ENCODE measurements at regions not wholly inside any gene's neighbourhood (a gene's known extent, or its start where the extent isn't known, plus 50 kb on each side); places are given as distances from the start of the nearest gene placed in this dataset.

- DNase-seq (ENCODE audit: low read depth in 2 of 2, low spot score in 1 of 2) = no peak
Observed at GRCh38 chr5:68476854-68477253, 261.3 kb downstream of the PIK3R1 start.

- DNase-seq (ENCODE audit: low read depth in 2 of 2, low spot score in 1 of 2) = no peak
Observed at GRCh38 chr5:68478301-68479095, 262.9 kb downstream of the PIK3R1 start.

GRCh38 chr5:68479524-68479923, 264.0 kb downstream of the PIK3R1 start:
- DNase-seq (ENCODE audit: low read depth in 2 of 2, low spot score in 1 of 2) = no peak

GRCh38 chr5:68480335-68480940, 264.9 kb downstream of the PIK3R1 start:
- no peak for DNase-seq (ENCODE audit: low read depth in 2 of 2, low spot score in 1 of 2)

DNA sequence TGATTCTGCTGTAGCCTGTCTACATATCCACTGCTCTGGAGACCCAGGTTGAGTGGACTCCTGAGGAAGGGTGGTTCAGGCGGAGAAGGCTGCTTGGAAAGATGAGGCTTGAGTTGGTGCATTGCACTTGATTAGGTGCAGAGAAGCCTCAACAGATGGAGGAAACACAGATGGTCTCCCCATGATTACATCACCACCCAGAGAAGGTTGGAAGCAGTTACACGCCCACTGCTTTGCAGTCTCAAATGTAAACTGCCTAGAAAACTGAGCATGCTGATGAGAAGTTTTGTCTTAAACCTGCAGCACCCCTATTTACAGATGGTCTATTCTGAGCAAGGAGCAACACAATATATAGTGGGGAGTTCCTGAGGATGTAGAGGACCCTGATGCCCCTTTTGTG, 266.6 kb downstream of the PIK3R1 start:
- no peak for DNase-seq (ENCODE audit: low read depth in 2 of 2, low spot score in 1 of 2)

DNA sequence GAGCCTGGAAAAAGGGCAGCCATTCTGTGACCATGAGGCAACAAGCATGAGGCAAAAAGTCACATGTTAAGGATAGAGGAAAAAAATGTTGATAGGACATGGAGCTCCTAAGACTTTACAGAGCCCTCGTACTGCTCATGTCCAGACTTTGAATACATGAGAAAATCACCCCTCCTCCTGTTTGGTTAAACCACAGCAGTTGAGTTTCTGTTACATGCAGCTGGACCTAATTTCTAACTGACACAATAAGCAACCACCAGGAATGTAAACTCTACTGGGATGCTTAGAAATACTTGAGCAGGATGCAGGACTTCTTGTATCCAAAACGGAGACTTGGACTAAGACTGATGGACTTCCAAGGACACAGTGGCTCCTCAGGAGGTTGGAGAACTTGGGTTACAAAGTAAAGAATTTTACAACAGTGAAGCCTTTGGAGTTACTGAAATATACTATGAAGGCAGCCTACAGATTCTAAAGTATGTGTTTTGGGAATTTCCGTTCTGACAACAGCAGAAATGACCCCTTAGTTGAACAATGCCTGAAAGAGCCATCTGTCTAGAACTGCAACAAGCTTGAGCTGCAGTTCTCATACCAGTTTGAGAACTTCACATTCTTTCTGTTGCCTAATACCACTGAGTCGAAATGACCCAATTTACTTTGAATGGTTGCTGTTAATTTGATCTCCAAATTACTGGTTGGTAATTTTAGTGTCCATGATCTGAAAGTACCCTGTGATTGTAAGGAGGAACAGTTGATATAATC, 268.9 kb downstream of the PIK3R1 start:
- no peak for DNase-seq (ENCODE audit: low read depth in 2 of 2, low spot score in 1 of 2)

GRCh38 chr5:68489556-68489955, 274.0 kb downstream of the PIK3R1 start:
- DNase-seq (ENCODE audit: low read depth in 2 of 2, low spot score in 1 of 2) = no peak

DNA sequence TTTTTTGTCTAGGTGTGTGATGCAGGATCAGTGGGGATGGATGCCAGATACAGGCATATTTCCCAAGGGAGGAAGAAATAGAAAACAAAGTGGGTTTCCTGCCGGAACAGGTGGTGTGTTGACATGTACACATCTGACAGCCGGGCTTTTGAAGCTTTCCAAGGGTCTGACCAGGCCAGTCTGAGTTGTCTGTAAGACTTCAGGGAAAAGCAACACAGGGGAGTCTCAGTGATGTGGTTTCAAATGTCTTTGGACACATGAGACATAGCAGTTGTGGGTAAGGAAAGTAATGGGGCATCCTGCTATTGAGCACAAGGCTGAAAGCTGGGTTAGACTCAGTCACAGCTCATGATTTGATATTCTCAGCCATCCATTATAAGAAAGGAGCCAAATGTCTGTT, 274.9 kb downstream of the PIK3R1 start:
- DNase-seq (ENCODE audit: low read depth in 2 of 2, low spot score in 1 of 2) = no peak

DNA sequence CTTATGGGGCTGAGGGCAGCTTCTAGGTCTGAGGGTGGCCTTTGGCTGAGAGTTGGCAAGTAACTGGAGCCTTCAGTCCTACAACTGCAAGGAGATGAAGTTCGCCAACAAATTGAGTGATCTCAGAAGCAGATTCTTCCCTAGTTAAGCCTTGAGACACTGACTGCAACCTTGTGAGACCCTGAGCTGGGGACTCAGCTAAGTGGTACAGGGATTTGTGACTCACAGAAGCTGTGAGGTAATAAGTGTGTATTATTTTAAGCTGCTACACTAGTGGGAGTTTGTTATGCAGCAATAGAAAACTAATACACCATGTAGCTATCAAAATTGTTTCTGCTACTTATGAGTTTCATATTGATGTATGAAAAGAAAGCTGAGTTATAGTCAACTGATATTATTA, 279.2 kb downstream of the PIK3R1 start:
- no peak for DNase-seq (ENCODE audit: low read depth in 2 of 2, low spot score in 1 of 2)

DNA sequence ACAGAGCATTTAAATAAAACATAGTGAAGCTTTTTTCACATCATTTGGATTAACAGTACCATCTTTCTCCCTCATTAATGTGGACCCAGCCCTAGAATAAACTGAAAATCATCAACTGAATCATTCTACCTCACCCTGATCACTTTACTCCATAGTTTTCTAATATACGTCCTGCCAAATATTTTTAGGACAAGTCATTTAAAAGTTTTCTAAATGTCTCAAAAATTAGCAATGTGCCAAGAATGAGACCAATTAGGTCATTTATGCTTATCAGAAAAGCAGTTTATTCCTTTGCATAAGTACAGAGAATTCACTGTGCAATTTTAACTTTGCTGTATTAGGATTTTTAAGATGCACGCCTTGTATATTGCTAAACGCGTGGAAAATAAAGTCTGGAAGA, 284.4 kb downstream of the PIK3R1 start:
- DNase-seq (ENCODE audit: low read depth in 2 of 2, low spot score in 1 of 2) = no peak

DNA sequence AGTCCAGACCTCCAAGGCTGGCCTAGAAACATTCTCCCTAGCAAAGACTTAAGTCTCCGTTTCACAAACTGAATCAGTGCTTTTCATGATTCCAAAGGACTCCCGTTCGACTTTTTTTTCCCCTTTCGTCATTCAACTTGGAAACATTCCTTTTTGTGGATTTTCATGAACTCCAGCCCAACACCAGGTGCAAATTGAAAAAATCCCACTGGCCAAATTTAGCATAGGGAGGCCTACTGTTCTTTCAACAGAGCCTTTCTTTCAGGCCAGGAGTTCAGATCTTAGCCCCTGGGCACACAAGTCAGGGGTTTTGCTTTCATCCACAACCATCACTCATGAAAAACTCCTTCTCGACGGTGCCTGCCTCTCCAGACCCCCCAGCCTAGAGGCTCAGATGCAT, 285.3 kb downstream of the PIK3R1 start:
- no peak for DNase-seq (ENCODE audit: low read depth in 2 of 2, low spot score in 1 of 2)

DNA sequence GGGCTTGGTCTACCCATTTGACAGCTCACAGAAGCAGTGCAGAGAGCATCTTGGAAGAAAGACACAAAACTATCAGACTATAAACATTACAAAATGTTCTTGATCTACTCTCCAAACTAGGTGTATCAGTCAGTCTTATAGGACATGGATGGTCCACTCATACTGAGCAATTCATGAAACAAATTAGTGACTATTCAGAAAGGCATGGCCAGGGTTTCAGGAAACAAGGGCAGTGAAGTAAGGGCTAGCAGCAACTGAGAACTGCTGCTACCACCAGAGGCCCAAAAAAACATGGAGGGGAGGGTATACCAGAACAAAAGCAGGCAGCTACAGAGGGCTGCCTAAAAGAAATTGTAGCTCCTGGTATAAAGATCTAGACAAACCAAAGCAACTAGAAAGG, 287.0 kb downstream of the PIK3R1 start:
- no peak for DNase-seq (ENCODE audit: low read depth in 2 of 2, low spot score in 1 of 2)

DNA sequence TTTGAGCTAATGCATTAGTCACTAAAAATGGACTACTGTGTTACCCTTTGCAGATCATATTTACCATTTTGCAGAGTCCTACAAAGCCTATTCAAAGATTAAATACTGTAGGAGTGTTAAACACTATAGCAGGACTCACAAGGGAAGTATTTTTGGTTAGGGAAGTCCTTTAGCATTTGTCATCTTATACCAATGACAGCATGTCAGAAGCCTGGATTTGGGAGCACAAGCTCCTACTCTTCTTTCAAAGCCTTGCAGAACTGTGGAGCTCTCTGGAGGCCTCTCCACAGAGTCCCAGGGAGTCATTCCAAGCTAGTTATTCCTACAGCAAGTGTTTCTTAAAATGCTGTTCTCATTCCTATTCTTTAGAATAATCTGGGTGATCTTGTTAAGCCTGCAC, 288.8 kb downstream of the PIK3R1 start:
- no peak for DNase-seq (ENCODE audit: low read depth in 2 of 2, low spot score in 1 of 2)

DNA sequence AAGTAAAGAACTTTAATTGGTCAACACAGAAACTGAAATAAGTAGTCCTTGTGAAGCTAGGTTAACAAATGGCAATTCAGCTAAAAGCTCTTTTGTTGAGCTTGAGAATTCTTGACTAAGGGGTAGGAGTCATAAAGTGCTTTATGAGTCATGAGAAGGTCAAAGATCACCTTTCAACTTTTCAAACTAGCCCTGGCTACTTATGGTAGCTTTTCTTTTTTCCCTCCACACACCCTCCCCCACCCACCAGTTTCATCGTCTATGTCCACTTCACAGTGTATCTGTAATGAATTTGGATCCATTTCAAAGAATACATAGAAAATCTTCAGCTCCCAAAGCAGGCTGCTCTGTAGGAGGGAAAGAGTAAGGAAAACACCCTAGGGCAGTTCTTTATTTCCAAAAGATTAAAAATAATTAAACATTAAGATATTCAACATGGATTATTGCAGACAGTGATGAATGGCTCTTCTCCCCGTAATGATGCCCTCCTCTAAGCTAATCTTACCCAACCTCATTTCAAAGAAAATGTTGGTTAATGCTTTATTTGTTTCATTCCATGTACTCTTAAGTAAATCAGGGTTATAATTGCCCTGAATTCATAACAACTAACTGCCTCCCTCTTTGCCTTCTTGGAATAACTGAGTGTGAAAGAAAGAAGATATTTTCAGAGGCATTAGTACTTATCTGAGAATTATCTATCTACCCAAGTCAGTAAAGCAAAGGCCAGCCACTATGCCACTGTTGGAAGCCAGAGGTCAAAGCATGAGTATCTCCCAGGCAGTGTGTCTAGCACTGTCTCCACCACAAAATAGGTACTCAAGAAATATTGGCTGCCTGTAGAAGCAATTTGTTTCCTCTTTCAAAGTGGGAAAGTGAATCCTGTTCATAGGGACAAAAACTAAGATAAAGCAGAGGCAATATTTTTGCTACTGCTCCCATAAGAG, 290.6 kb downstream of the PIK3R1 start:
- no peak for DNase-seq (ENCODE audit: low read depth in 2 of 2, low spot score in 1 of 2)

GRCh38 chr5:68515514-68515913, 300.0 kb downstream of the PIK3R1 start:
- no peak for DNase-seq (ENCODE audit: low read depth in 2 of 2, low spot score in 1 of 2)

GRCh38 chr5:68518286-68518685, 302.7 kb downstream of the PIK3R1 start:
- no peak for DNase-seq (ENCODE audit: low read depth in 2 of 2, low spot score in 1 of 2)

- DNase-seq (ENCODE audit: low read depth in 2 of 2, low spot score in 1 of 2) = no peak
Observed at GRCh38 chr5:68519143-68519542, 303.6 kb downstream of the PIK3R1 start.

GRCh38 chr5:68521776-68522175, 306.2 kb downstream of the PIK3R1 start:
- DNase-seq (ENCODE audit: low read depth in 2 of 2, low spot score in 1 of 2) = no peak

DNA sequence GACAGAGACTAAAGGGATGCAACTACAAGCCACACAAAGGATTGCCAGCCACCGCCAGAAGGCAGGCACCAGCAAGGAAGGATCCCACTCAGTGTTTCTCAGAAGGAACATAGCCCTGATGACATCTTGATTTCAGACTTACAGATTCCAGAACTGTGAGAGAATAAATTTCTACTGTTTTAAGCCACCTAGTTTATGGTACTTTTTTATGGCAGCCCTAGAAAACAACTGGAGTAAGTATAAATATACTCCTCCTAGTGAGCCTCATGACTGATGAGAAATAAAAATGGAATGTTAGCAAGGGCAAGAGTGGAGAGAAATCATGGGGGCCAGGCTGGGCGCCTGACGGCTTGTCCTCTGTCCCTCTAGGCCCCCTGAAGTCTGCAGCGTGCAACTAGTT, 307.3 kb downstream of the PIK3R1 start:
- no peak for DNase-seq (ENCODE audit: low read depth in 2 of 2, low spot score in 1 of 2)

GRCh38 chr5:68528821-68529273, 313.3 kb downstream of the PIK3R1 start:
- no peak for DNase-seq (ENCODE audit: low read depth in 2 of 2, low spot score in 1 of 2)

- DNase-seq (ENCODE audit: low read depth in 2 of 2, low spot score in 1 of 2) = no peak
Observed at GRCh38 chr5:68529581-68529980, 314.0 kb downstream of the PIK3R1 start.

Measured in stimulated activated CD8-positive, alpha-beta memory T cell treated with anti-CD3 and anti-CD28 coated beads, Interleukin-4, amount 100 ng/mL, for 1 hour (primary cell).